Tibial nerve (tissue), 3 donors: ENCODE measurements at regions not wholly inside any gene's neighbourhood (a gene's known extent, or its start where the extent isn't known, plus 50 kb on each side); places are given as distances from the start of the nearest gene placed in this dataset.

ENCODE experiments used
- CTCF ChIP-seq, 5 experiments: fragments of 200-600 bp in 3 of 5; fragments of 450-650 bp in 2 of 5; sonication (generic) in 3 of 5; IDR thresholded peaks; one replicate each; pipeline ENCODE4 v1.5.1; 2016 to 2019; ENCODE audit warnings: antibody characterized with exemption in 5 of 5, mild to moderate bottlenecking in 3 of 5, moderate library complexity in 2 of 5
- POLR2A ChIP-seq, 2 donors: fragments of 450-650 bp; IDR thresholded peaks; one replicate each; pipeline ENCODE4 v1.6.1; 2017; ENCODE audit warnings: antibody characterized with exemption in 2 of 2, mild to moderate bottlenecking in 2 of 2, moderate library complexity in 2 of 2

GRCh38 chr5:71973563-71973962 lies 133.7 kb upstream of the MAP1B start:
- TF ChIP-seq CTCF (IDR thresholded peaks at IDR 0.05) (no peak), POLR2A (IDR thresholded peaks at IDR 0.05) (no peak)
